AG09309 (cell line): ENCODE measurements at regions not wholly inside any gene's neighbourhood (a gene's known extent, or its start where the extent isn't known, plus 50 kb on each side); places are given as distances from the start of the nearest gene placed in this dataset.
A peak's percentile ranks its signal among the peaks of the same experiment; 100 is the strongest.
"Not testable (repeated sequence)": the region's sequence is repeated elsewhere in the genome, so short reads cannot be mapped to it uniquely, and the experiment has no call there.

Experiments used
- DNase-seq: peaks from one replicate; pipeline ENCODE4 v3.0.0-alpha.2; 2010; ENCODE audit warnings: low read depth
- H3K4me3 ChIP-seq: 2 replicates; pipeline ENCODE4 v1.5.1; 2011; ENCODE audit warnings: mild to moderate bottlenecking, low read depth, low read length, moderate library complexity; ENCODE audit not compliant: control insufficient read depth
- TF ChIP-seq, protein P1 (sequence below): IDR thresholded peaks from 2 replicates; pipeline ENCODE4 v1.5.1; 2011; ENCODE audit warnings: mild to moderate bottlenecking, low read depth, low read length, inconsistent platforms; ENCODE audit not compliant: insufficient read depth, control insufficient read depth; ENCODE audit errors: missing control alignments

DNA sequence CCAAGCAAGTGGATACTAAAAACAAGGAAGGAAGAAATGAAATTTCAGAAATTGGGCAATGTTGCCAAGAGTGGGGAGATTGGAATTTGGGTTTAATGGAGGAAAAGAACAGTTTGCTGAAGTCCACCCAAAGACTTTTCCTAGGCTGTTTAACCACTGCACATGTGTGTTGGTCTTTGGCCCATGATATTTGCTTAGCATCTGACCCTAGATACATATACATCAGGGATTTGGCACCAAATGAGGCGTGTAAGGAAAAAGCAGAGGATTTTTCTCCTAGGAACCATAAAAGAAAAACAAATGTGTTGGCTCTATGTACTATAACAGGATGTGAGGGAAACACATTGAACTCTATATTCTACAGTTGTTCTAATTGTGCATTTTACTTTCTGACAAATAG lies 80.7 kb upstream of the CD28 start:
- no peak overlapping the region for H3K4me3 ChIP-seq
- TF ChIP-seq, protein P1, sequence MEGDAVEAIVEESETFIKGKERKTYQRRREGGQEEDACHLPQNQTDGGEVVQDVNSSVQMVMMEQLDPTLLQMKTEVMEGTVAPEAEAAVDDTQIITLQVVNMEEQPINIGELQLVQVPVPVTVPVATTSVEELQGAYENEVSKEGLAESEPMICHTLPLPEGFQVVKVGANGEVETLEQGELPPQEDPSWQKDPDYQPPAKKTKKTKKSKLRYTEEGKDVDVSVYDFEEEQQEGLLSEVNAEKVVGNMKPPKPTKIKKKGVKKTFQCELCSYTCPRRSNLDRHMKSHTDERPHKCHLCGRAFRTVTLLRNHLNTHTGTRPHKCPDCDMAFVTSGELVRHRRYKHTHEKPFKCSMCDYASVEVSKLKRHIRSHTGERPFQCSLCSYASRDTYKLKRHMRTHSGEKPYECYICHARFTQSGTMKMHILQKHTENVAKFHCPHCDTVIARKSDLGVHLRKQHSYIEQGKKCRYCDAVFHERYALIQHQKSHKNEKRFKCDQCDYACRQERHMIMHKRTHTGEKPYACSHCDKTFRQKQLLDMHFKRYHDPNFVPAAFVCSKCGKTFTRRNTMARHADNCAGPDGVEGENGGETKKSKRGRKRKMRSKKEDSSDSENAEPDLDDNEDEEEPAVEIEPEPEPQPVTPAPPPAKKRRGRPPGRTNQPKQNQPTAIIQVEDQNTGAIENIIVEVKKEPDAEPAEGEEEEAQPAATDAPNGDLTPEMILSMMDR: no peak
- DNase-seq: no peak

DNA sequence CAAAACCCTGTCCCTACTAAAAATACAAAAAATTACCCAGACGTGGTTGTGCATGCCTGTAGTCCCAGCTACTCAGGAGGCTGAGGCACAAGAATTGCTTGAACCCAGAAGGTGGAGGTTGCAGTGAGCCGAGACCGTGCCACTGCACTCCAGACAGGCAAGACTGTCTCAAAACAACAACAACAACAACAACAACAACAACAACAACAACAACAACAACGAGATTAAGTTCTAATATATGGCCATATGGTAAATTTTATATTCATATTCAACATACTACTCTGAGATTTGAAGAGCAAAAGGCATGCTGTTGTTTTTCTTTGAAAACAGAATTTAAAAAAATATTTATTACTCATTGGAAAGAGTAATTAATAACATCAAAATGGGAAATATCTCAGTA lies 80.2 kb upstream of the CD28 start:
- not testable (repeated sequence) for DNase-seq, H3K4me3 ChIP-seq

DNA sequence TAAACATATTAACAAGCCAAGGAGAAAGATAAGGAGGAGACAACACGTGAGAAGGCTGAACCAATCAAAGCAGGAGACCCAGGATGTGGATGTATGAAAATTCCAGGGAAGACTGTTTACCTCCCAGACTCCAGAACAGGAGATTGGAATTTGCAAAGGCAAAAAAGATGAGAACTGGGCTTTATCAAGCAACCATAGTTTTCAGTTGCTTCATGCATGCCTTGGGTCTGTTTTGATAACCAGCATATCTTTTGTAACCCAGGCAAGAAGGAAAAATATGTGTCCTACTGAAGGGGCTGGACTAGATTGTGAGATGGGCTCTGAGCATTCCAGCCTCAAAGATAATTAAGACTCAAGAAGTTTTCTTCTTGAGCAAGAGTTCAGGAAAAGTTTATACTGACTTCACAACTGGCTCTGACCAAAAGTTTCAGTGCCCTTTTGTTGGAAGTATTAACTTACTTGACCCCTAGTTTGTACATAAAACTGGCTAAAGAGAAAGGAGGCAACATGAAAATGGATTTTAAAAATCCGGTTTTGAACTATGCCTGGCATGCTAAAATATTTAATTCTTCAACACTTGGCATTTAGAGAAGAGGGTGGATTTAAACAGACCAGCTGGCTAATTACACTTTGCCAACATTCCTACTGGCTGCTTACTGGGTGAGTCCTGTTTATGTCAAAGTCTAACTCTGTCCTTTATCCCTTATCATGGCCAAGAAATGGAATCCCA lies 79.3 kb upstream of the CD28 start:
- no peak overlapping the region for H3K4me3 ChIP-seq
- peak; percentile 81 for DNase-seq

DNA sequence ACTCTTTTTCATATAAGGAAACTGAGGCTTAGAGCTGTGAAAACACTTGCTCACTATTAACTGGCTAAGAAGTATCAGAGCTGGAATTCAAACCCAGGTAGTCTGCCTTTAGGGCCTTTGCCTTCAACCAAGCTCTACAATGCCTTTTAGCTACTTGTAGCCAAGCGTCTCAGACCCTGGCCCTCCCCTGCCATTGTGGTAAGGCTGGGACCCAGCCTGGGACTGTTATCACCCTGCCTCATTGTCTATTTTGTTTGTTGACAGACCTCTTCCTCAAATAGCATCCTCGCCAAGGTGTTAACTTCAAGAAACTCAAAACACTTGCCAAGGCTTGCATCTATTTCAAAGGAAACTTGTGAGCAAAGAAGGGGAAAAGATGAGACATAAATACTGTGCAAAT lies 76.7 kb upstream of the CD28 start:
- H3K4me3 ChIP-seq: no peak overlapping the region
- TF ChIP-seq, protein P1: no peak
- DNase-seq: no peak

More for the DNA sequence above, 79.3 kb upstream of the CD28 start:
- TF ChIP-seq, protein P1: no peak

DNA sequence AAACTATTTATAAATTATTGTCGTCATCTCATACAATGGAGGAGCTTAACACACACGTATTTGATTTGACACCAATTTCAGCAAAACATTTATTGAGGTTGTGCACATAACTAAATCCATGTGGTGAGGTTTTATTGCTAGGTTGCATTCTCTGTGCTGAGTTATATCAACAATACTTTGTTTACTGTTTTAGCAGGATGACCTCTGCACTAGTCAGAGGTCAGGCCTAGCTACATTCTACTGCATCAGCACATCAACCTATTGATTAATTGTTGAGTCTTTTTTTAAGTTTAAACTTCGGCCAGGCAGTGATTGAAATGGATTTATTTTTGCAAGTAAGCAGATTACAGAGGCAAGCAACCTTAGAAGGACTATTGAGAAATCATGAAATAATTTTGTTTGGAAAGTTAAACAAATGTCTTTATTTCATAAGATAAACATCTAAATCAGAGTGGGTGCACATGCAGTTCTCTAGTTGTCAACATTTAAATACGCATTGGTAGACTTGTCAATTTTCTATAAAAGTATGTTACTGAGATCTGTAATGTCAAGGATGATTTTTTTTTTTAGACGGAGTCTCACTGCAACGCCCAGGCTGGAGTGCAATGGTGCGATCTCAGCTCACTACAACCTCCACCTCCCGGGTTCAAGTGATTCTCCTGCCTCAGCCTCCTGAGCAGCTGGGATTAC lies 75.2 kb upstream of the CD28 start:
- no peak for DNase-seq
- TF ChIP-seq, protein P1: no peak
- H3K4me3 ChIP-seq: no peak overlapping the region

DNA sequence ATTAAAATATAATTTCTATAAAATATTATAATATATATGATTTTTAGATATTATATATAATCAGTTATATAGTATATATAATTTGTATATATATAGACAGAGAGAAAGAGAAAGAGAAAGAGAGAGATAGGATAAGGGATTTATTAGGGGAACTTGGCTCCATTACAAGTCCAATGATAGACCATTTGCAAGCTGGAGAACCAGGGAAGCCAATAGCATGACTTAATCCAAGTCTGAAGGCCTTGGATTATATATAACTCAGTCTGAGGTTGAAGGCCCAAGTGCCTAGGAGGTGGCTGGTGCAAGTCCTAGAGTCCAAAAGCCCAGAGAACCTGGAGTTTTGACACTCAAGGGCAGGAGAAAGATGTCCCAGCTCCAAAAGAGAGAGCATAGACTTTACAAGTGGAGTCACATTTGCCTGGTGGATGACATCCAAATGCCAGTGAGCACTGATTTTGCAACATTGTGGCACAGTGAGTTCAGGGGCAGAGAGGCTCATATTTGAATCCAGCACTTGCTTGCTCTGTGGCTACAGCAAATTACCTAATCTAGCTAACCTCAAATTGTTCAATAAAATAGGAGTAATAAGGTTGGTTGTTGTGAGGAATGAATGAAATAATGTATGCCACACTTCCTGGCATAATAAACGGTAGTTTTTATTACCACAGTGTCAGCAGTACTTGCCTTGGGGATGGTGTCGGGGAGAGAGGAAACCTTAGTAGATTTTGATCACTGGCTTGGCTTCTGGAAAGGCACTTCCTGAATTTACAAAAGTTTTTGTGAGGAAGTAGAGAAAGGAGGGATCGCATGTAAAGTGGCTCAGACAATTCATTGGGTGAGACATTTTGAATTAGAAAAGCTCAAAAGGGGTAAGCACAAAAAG lies 69.6 kb upstream of the CD28 start:
- peak; percentile 71 for DNase-seq

More for the DNA sequence above, 69.6 kb upstream of the CD28 start:
- TF ChIP-seq, protein P1: no peak
- no peak overlapping the region for H3K4me3 ChIP-seq
